ENCODE measurements at regions not wholly inside any gene's neighbourhood (a gene's known extent, or its start where the extent isn't known, plus 50 kb on each side); places are given as distances from the start of the nearest gene placed in this dataset.
"Not testable (repeated sequence)": the region's sequence is repeated elsewhere in the genome, so short reads cannot be mapped to it uniquely, and the experiment has no call there.

DNA sequence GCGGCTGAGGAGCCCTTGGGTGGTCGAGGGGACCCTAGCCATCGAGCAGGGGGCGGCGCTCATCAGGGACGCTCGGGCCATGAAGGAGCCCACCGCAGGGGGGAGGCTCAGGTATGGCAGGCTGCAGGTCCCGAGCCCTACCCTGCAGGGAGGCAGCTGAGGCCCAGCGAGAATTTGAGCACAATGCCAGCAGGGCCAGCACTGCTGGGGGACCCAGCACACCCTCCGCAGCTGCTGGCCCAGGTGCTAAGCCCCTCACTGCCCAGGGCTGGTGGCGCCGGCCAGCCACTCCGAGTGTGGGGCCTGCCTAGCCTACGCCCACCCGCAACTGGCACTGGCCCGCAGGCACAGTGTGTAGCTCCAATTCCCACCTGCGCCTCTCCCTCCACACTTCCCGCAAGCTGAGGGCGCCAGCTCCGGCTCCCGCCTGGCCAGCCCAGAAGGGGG lies 325.4 kb upstream of the FRG1 start:
- DNase-seq (ENCODE audit: low read depth), result no peak

DNA sequence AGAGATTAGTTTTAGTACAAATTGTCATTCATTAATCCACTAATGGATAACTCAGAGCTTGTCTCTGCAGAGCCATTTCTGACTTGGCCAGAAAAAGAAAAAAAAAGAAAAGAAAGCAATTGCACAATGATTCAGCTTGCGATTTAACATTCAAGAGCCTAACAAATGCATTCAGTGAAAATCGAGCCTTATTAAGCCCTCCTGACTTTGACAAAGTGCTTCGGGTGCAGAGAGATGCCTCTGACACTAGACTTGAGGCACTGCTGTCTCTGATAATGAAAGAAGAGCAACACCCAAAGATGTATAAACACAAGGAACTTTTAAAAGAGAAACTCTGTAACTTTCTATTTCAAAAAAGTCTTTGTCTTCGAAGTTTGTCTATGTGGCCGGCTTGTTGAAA lies 322.9 kb upstream of the FRG1 start:
- not testable (repeated sequence) for DNase-seq (ENCODE audit: low read depth)

DNA sequence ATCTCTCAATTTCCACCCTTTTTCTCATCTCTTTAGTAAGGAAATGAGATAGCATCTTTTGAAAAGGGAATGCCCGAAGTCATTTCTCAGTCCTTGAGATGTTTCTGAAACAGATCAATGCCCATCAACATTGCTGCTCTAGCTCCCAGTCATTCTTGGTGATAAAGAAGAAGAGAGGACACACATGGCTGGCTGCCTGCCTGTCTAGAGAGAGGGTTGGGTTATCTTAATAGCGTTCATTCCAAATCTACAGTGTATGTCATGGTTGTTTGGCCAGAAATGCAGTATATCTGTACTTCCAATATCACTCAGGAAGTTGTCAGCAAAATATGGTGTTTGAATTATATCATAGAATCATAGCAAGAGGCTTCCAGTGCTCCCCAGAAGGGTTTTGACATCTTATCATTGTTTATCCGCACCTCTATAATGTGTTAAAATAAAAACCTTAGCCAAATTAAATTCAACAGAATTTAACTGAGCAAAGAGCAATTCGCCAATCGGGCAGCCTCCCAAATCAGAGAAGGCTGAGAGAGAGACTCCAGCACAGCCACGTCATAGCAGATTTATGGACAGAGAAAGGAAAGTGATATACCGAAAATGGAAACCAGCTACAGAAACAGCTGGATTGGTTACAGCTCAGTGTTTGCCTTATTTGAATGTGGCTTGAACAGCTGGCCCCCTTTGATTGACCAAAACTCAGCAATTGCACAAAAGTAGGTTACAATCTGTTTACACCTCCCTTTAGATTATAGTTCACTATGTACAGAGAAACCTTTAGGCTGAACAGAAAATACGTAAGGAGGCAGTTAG lies 321.0 kb upstream of the FRG1 start:
- not testable (repeated sequence) for DNase-seq (ENCODE audit: low read depth)

DNA sequence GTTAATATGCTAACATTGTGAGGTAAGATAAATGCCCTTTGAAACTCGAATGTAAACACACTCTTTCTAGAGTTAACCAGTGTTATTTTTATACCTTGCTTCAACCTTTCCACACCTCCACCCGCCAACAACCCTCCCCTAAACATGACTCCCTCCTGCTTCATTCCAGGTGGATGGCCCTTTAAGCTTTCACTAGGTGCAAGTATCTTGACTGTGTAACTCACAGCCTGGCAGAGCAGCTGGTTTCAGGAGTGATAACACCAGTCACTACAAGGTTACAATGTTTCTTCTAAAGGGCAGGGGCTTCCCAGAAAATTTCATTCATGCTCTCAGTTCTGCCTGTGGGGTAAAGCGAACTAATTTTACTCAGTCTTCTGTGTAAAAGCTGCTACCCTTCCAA lies 318.1 kb upstream of the FRG1 start:
- DNase-seq (ENCODE audit: low read depth), result not testable (repeated sequence)

DNA sequence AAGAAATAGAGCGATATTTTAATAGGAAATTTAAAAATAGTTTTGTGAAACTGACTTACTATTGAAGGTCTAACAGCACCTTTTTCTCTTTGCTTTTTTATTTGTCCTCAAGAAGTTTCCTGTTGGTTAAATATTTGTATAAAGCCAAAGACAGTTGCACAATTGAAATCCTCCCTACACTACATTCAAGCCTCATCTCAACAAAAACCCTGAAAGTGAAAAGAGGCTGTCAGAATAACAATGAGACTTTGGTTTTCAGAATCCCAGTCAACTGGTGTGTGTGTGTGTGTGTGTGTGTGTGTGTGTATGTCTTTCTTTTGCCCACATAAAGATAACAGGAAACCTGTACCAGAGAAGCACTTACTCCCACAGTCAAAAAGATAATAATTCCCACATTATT lies 313.6 kb upstream of the FRG1 start:
- not testable (repeated sequence) for DNase-seq (ENCODE audit: low read depth)

DNA sequence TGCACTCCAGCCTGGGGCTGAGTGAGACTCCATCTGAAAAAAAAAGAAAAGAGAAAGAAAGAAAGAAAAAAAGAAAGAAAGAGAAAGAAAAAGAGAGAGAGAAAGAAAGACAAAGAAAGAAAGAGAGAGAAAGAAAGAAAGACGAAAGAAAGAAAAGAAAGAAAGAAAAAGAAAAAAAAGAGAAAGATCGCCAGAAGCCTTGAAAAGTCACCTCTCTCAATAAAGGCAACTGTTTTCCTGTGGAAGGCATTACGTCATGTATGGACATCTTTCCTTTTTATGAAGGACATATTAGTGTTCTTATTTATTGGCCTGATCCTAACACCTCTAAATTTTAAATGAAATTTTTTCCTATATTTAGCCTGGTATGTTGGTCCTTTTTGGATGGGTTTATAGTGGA lies 310.9 kb upstream of the FRG1 start:
- DNase-seq (ENCODE audit: low read depth), result not testable (repeated sequence)

GRCh38 chr4:189630913-189631567 lies 309.6 kb upstream of the FRG1 start:
- not testable (repeated sequence) for DNase-seq (ENCODE audit: low read depth)

DNA sequence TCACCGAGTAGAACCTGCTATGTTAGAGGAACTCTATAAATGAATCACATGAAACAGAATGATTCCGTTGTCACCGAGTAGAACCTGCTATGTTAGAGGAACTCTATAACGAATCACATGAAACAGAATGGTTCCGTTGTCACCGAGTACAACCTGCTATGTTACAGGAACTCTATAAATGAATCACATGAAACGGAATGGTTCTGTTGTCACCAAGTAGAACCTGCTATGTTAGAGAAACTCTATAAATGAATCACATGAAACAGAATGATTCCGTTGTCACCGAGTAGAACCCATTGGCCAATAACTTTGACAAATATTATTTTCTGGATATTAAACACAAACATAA lies 309.1 kb upstream of the FRG1 start:
- DNase-seq (ENCODE audit: low read depth), result not testable (repeated sequence)

- not testable (repeated sequence) for DNase-seq (ENCODE audit: low read depth)
These were observed 290.2 kb upstream of the FRG1 start for GRCh38 chr4:189650436-189650835.

DNA sequence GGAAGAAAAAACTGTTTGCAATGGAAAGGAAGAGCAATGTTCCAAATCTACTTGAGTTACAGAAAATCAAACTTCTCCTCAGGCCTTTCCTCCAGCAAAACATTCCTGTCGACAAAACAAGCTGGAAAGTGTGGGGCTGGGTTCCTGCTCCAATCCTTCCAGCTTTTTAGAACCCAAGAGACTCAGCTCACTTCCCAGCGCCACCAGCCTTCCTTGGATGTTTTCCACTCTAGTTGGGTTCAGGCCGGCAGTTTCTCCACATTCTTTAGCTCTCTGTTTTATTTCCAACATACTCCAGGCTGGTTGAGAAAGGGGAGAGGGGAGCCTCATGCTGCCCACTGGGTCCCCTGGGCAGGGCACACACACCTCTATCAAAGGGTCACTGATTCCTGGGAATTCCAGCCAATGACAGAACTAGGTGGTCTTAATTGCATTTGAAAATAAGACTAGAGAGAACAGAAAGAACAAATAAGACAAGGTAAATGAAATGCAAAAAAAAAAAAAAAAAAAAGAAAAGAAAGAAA lies 287.5 kb upstream of the FRG1 start:
- DNase-seq (ENCODE audit: low read depth), result not testable (repeated sequence)

GRCh38 chr4:189653983-189654382 lies 286.7 kb upstream of the FRG1 start:
- DNase-seq (ENCODE audit: low read depth), result not testable (repeated sequence)

DNA sequence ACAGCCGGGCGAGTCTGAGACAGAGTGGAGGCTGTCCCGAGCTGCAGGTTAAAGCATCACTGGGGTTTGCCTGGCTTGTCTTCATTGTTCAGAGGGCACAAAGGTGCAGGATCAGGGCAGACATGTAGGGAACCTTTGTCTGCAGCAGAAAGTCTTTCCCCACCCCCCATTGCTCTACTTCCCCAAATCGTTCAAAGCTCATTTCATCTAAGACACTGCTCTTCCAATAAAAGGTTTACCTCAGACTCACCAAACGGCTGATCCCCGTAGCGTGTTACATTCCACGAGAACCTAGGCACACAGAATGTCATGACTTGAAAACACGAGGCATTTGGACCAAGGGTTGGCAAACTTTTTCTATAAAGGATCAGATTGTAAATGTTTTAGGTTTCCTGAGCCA lies 286.3 kb upstream of the FRG1 start:
- not testable (repeated sequence) for DNase-seq (ENCODE audit: low read depth)

DNA sequence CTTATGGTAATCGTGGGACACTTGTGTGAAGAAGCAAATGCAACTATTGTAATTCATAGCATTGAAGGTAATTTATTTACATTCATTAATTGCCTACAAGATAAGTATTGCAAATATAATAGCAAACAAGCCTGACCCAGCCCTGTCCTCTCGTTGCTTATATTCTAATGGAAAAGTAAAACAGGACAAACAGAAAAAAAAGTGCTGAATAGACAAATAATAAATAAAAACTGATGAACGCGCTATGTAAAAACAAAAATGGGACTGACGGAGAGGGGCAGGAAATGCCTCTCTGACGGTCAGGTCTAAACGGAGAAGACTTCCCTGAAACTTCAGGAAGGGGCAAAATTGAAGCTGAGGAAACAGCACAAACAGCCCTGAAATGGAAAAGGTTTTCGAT lies 284.9 kb upstream of the FRG1 start:
- not testable (repeated sequence) for DNase-seq (ENCODE audit: low read depth)

GRCh38 chr4:189656641-189657040 lies 284.0 kb upstream of the FRG1 start:
- DNase-seq (ENCODE audit: low read depth), result no peak

DNA sequence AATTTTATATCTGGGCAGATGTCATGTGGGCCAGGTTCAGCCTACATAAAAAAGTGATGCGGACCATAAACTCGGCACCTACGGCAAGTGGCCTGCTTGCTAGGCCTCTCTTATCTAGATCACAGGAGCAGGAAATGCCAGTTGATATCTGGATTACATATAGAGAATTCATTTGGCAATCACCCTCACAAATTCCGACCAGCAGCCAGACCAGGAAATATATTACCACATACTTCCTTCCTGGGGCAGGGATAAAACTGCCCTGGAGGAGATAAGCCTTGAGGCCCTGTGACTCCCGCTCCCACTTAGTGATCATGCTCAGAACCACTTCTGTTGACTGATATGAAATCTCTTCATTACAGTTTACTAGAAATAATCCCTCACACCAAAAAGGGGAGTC lies 282.4 kb upstream of the FRG1 start:
- not testable (repeated sequence) for DNase-seq (ENCODE audit: low read depth)

GRCh38 chr4:189658831-189659230 lies 281.8 kb upstream of the FRG1 start:
- DNase-seq (ENCODE audit: low read depth), result not testable (repeated sequence)

DNA sequence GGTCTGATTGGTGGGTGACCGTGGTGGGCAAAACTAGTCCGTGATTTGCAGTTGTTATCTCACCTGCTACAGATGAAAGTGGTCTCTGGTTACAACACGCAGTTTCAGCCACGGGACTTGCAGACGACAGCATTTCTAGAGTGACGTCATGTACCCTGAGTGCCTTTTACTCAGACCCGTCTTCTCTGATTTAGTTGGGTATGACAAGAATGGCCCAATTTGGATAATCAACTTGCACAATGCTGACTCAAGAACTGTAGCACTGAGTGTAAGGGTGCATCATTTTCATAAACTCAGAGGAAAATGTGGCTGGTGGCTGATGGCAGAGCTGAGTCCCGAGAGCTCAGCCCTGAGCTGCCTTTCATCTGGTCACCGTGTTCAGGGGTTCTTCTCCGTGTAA lies 281.4 kb upstream of the FRG1 start:
- no peak for DNase-seq (ENCODE audit: low read depth)

GRCh38 chr4:189660722-189661360 lies 279.8 kb upstream of the FRG1 start:
- DNase-seq (ENCODE audit: low read depth), result no peak

GRCh38 chr4:189664693-189665250 lies 275.9 kb upstream of the FRG1 start:
- DNase-seq (ENCODE audit: low read depth), result no peak

- DNase-seq (ENCODE audit: low read depth), result not testable (repeated sequence)
These were observed 274.9 kb upstream of the FRG1 start for GRCh38 chr4:189665712-189666305.

DNA sequence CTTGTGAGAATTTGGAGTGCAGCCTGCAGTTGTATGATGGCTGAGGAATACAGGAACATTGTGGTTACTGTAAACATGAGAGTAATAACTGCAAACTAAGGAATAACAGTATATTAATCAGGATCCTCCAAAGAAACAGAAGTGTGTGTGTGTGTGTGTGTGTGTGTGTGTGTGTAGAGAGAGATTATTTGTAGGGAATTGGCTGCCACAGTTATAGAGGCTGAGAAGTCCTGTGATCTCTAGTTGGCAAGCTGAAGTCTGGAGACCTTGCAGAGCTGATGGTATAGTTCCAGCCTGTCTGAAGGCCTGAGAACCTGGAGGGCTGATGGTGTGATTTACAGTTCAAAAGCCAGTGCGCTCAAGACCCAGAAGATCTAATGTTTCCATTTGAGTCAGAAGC lies 273.3 kb upstream of the FRG1 start:
- DNase-seq (ENCODE audit: low read depth), result not testable (repeated sequence)

DNA sequence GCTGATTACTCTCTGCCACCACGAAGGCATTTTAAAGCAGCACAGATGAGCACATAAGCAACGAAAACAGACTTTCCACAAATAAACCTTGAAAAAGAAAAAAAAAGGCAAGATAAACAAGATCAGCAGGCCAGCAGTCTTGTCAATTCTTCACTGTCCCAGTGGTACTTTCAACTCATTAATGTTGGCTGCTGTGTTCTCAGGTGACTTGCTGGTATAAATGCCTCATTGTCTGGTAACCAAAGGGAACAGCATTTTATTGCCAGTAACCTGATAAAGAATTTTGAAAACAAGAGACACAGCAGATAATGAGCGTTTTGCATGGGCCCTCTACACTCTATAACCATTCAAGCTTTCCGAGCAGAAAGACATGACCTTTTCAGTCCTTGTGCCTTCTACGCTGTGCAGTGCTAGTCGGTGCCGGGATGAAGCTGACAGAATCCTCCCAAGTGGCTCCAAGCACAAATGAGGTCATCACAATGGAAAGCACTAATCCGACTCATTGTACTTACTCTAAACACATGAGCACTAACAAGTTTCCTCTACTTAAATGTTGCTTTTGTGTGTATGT lies 242.9 kb upstream of the FRG1 start:
- DNase-seq (ENCODE audit: low read depth), result not testable (repeated sequence)

Measured in activated T-cell treated with anti-CD3 and anti-CD28 coated beads for 24 hours (primary cell).